Gastroesophageal sphincter (tissue), 3 donors: ENCODE measurements at regions not wholly inside any gene's neighbourhood (a gene's known extent, or its start where the extent isn't known, plus 50 kb on each side); places are given as distances from the start of the nearest gene placed in this dataset.

Experiments used
- CTCF ChIP-seq, 4 experiments: fragments of 200-600 bp in 2 of 4; fragments of 450-650 bp in 2 of 4; sonication (generic) in 1 of 4; IDR thresholded peaks; one replicate each; pipeline ENCODE4 v1.5.1; 2017 to 2019; ENCODE audit warnings: antibody characterized with exemption in 4 of 4, mild to moderate bottlenecking in 2 of 4, moderate library complexity in 2 of 4
- EP300 ChIP-seq: sonication (generic); formaldehyde crosslinking; IDR thresholded peaks from one replicate; pipeline ENCODE4 v1.6.1; 2017; ENCODE audit warnings: antibody characterized with exemption, mild to moderate bottlenecking

- no peak for TF ChIP-seq EP300
- TF ChIP-seq CTCF (IDR thresholded peaks at IDR 0.05), result no peak
Observed at GRCh38 chr5:135705141-135705631, 126.4 kb upstream of the CXCL14 start.
